ENCODE measurements at regions not wholly inside any gene's neighbourhood (a gene's known extent, or its start where the extent isn't known, plus 50 kb on each side); places are given as distances from the start of the nearest gene placed in this dataset.
A peak's percentile ranks its signal among the peaks of the same experiment; 100 is the strongest.

GRCh38 chr16:52731219-52731875 is 184.4 kb upstream of the TOX3 start:
- no peaks in the 10 kb centered on the region for H3K4me1 ChIP-seq
- H3K4me3 ChIP-seq, result no peak overlapping the region
- TF ChIP-seq POLR2A (IDR thresholded peaks at IDR 0.05) (no peak), EP300 (IDR thresholded peaks at IDR 0.05) (no peak), POLR2AphosphoS5 (IDR thresholded peaks at IDR 0.05) (no peak)
- TF ChIP-seq, protein P1, sequence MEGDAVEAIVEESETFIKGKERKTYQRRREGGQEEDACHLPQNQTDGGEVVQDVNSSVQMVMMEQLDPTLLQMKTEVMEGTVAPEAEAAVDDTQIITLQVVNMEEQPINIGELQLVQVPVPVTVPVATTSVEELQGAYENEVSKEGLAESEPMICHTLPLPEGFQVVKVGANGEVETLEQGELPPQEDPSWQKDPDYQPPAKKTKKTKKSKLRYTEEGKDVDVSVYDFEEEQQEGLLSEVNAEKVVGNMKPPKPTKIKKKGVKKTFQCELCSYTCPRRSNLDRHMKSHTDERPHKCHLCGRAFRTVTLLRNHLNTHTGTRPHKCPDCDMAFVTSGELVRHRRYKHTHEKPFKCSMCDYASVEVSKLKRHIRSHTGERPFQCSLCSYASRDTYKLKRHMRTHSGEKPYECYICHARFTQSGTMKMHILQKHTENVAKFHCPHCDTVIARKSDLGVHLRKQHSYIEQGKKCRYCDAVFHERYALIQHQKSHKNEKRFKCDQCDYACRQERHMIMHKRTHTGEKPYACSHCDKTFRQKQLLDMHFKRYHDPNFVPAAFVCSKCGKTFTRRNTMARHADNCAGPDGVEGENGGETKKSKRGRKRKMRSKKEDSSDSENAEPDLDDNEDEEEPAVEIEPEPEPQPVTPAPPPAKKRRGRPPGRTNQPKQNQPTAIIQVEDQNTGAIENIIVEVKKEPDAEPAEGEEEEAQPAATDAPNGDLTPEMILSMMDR (IDR thresholded peaks at IDR 0.05), result no peak
- H3K36me3 ChIP-seq, result no peaks in the 10 kb centered on the region
- ATAC-seq (ENCODE audit: low FRiP score in 2 of 2) (no peak), DNase-seq (peak in 1 of 2 donors; percentile 73)
- H3K9me3 ChIP-seq, result no peaks in the 10 kb centered on the region
- 79 to 89% methylated on average over 3 to 17 of the region's 24 CpGs for WGBS, 2 donors
- H3K27ac ChIP-seq, result no peak overlapping the region
- H3K27me3 ChIP-seq, result no peaks in the 10 kb centered on the region

GRCh38 chr16:52729731-52730130 is 182.8 kb upstream of the TOX3 start:
- H3K36me3 ChIP-seq, result no peaks in the 10 kb centered on the region
- H3K27me3 ChIP-seq, result no peaks in the 10 kb centered on the region
- ATAC-seq (ENCODE audit: low FRiP score in 2 of 2) (no peak), DNase-seq (no peak)
- H3K4me1 ChIP-seq, result no peaks in the 10 kb centered on the region
- no peaks in the 10 kb centered on the region for H3K9me3 ChIP-seq
- H3K4me3 ChIP-seq, result no peak overlapping the region
- no peak overlapping the region for H3K27ac ChIP-seq
- WGBS, 2 donors, result 91 to 96% methylated on average over 7 of the region's 7 CpGs
- TF ChIP-seq, protein P1 (IDR thresholded peaks at IDR 0.05), result no peak
- no peak for TF ChIP-seq EP300 (IDR thresholded peaks at IDR 0.05)
- no peak for TF ChIP-seq POLR2AphosphoS5 (IDR thresholded peaks at IDR 0.05)
- no peak for TF ChIP-seq POLR2A (IDR thresholded peaks at IDR 0.05)

DNA sequence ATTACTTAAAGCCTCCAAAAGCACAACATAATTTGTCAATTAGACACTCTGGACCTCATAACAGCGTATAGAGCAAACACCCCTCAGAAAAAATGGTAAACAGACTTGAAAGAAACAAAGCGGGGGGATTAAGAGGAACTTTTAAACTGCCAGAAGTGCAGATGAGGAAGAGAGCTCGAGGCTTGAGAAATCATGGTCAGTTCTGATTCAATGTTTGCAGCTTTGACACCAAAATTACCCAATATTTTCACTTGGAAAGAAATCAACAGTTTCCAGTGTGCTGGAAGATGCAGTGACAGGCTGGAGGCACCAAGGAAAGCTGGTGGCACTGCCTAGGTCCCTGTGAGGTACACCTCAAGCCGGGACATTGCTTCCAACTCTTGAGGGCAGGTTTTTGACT is 180.9 kb upstream of the TOX3 start:
- Histone ChIP-seq H3K4me1 (no peaks in the 10 kb centered on the region), H3K9me3 (no peaks in the 10 kb centered on the region), H3K36me3 (no peaks in the 10 kb centered on the region), H3K27me3 (no peaks in the 10 kb centered on the region), H3K27ac (no peak overlapping the region), H3K4me3 (no peak overlapping the region)
- ATAC-seq (ENCODE audit: low FRiP score in 2 of 2) (peak in 1 of 2 donors; percentile 41), DNase-seq (no peak)
- TF ChIP-seq POLR2AphosphoS5 (IDR thresholded peaks at IDR 0.05) (no peak), POLR2A (IDR thresholded peaks at IDR 0.05) (no peak), EP300 (IDR thresholded peaks at IDR 0.05) (no peak)
- TF ChIP-seq, protein P1 (IDR thresholded peaks at IDR 0.05), result no peak
- 28 to 38% methylated on average over 4 of the region's 4 CpGs for WGBS, 2 donors

DNA sequence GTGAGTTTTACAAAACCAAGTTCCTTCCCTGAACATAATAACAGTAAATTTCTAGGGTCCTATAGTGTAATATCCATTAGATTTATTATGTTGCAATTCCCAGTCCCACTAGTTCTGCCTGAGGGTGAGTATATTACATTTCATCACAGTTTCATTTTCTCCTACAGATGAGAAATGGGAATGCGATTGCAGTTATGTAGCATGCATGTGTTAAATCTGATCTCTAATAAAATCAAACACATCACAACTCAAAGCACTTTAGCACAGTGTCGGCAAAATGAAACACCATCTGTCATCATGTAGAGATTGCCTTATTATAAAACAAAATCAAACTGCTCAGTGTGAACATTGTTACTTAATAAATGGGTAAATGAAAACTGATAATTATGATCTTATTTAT is 180.5 kb upstream of the TOX3 start:
- no peak for DNase-seq
- H3K4me1 ChIP-seq, result no peaks in the 10 kb centered on the region
- ATAC-seq (ENCODE audit: low FRiP score in 2 of 2), result peak in 1 of 2 donors; percentile 24
- TF ChIP-seq POLR2AphosphoS5 (IDR thresholded peaks at IDR 0.05) (no peak), POLR2A (IDR thresholded peaks at IDR 0.05) (no peak), EP300 (IDR thresholded peaks at IDR 0.05) (no peak)
- TF ChIP-seq, protein P1 (IDR thresholded peaks at IDR 0.05), result no peak
- no peaks in the 10 kb centered on the region for H3K27me3 ChIP-seq
- no peak overlapping the region for H3K4me3 ChIP-seq
- 55 to 60% methylated on average over 2 of the region's 2 CpGs for WGBS, 2 donors
- H3K9me3 ChIP-seq, result no peaks in the 10 kb centered on the region
- no peak overlapping the region for H3K27ac ChIP-seq
- no peaks in the 10 kb centered on the region for H3K36me3 ChIP-seq

DNA sequence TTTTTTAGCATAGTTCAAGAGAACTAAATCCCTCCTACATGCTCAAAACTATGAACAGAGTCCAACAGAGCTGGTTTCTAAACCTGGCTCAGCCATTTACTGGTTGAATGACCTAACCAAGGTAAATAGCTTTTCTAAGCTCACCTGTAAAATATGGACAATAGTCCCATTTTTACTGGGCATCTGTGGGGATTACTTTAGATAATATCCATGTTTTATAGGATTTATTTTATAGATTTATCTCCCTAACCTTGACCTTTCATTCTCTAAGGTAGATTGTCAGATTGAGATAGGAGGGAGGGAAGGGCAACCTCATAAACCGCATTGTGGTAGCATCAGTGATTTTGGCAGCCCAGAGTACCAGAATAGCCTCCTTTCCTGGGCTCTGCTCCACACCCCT is 178.5 kb upstream of the TOX3 start:
- Histone ChIP-seq H3K36me3 (no peaks in the 10 kb centered on the region), H3K4me3 (no peak overlapping the region), H3K4me1 (no peaks in the 10 kb centered on the region), H3K27me3 (no peaks in the 10 kb centered on the region), H3K27ac (no peak overlapping the region), H3K9me3 (no peaks in the 10 kb centered on the region)
- DNase-seq, result no peak
- ATAC-seq (ENCODE audit: low FRiP score in 2 of 2), result no peak
- 96 to 100% methylated on average over 1 of the region's 1 CpG for WGBS, 2 donors
- TF ChIP-seq, protein P1 (IDR thresholded peaks at IDR 0.05), result no peak
- TF ChIP-seq POLR2A (IDR thresholded peaks at IDR 0.05) (no peak), POLR2AphosphoS5 (IDR thresholded peaks at IDR 0.05) (no peak), EP300 (IDR thresholded peaks at IDR 0.05) (no peak)
